C1 segment of cervical spinal cord (tissue), 14 donors: ENCODE measurements at regions not wholly inside any gene's neighbourhood (a gene's known extent, or its start where the extent isn't known, plus 50 kb on each side); places are given as distances from the start of the nearest gene placed in this dataset.

Source experiments
- DNase-seq, 14 donors: peaks; one replicate each; lab custom pipeline; 2025; lab: John Stamatoyannopoulos, UW

GRCh38 chr12:87930033-87930432 is 99.2 kb downstream of the C12orf50 start:
- DNase-seq = no peak

GRCh38 chr12:87929346-87929745 is 99.9 kb downstream of the C12orf50 start:
- DNase-seq = no peak

DNA sequence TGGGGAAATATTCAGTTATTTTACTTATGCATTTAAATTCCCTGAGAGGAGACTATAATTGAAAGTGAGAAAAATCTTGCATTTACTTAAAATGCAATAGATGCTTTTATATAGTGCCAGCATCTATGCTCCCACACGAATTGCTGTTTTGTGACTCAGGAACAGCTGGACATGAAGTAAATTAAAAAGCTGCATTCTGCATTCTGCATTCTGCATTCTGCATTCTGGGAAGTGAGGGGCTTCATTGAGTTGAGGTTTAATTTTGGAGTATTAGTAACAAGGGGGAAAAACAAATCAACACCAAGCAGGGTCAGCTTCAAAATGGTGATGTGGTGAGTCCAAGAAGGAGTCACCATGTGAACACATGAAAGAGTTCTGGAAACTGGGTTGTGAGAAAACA is 101.2 kb downstream of the C12orf50 start:
- DNase-seq = no peak

- no peak for DNase-seq
These were observed 104.2 kb downstream of the C12orf50 start for GRCh38 chr12:87925021-87925420.

GRCh38 chr12:87924149-87924548 is 105.1 kb downstream of the C12orf50 start:
- no peak for DNase-seq

DNA sequence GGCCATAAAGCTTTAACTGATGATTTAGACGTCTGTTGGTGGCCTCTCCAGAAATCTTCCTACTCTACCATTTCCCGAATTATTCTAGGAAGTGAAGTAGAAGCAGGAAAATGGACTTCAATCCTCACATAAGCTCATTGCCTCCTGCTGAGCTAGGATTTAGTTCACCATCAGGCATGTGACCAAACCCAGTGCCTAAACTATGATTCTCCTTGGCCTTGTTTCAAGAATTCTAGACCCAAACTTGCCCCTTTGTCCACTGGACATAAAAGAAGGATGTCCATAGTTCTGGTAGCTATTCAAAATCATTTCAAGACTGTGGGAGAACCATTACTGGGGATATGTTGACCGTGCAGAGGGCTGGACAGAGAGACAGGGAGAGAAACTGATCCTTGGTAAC is 105.8 kb downstream of the C12orf50 start:
- DNase-seq = no peak

DNA sequence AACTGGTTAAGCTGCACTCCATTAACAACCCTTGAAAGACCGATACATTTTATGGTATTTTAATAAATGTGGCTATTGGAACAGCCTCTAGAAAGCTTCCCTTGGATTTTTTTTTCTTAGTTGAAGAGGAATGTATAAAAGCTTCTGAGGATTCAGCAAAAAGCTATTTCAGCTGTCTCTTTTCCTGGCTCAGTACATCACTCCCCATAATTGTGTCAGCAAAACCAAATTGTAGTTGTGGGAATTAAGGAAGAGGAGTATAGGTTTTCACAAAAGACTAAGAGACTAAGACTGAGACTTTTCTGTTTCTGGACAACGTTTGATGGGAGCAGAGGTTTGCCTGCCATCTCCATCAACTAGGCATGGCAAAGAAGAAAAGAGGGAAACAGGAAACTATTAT is 106.5 kb downstream of the C12orf50 start:
- DNase-seq = no peak

DNA sequence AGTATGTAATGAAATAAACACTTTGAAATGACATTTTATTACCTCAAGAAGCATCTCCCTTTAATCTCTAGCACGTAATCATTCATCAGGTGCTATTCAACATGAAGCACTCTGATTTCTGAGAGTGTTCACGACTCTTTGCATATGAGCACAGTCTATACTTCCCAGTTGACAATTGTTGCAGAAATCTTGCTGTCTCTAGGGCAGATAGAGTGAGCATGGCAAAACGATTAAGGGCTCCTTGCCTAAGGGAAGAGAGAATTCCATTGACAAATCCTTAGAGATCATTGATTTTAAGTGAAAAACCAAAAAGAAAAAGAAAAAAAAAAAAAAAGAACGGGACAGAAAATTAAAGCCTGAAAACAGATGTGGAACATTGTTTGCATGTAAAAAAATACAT is 107.6 kb downstream of the C12orf50 start:
- DNase-seq = no peak

DNA sequence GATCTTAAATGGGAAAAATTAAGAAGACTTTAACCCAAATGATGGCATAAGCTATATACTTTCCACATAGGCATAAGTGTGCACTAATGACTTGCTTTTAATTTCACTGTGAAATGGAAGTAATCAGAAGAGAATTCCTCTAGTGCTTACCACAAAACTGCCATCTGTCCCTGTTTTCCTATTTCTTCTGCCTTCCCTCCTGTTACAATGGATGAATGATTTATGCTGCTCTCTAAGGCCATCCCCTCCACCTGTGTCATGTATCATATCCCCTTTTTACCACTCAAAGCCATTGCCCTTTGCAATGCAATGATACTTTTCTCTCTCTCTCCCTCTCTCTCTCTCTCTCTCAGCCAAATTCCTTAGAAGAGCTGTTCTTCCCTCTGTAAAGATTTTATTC is 109.1 kb downstream of the C12orf50 start:
- DNase-seq = no peak

DNA sequence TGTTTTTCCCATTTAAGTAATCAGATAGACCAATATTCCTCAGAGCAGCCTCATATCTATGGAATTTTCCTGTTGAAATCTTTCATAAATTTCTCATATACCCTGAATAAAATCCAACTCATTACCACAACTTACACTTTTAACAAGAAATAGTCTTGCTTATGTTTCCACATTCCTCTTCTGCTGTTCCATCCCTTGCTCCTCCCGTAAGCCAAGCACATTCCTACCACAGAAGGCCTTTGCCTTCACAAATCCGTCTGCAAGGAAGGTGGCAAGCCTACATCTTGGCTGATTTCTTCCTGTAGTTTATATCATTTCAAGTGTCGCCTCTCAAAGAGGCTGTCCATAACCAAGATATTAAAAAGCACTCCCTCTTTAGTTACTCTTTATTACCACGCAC is 127.7 kb downstream of the C12orf50 start:
- DNase-seq = no peak

- no peak for DNase-seq
These were observed 131.5 kb downstream of the C12orf50 start for GRCh38 chr12:87897662-87898061.

- DNase-seq = no peak
These were observed 145.4 kb downstream of the C12orf50 start for GRCh38 chr12:87883806-87884205.

- DNase-seq = no peak
These were observed 150.1 kb downstream of the C12orf50 start for GRCh38 chr12:87879141-87879540.

DNA sequence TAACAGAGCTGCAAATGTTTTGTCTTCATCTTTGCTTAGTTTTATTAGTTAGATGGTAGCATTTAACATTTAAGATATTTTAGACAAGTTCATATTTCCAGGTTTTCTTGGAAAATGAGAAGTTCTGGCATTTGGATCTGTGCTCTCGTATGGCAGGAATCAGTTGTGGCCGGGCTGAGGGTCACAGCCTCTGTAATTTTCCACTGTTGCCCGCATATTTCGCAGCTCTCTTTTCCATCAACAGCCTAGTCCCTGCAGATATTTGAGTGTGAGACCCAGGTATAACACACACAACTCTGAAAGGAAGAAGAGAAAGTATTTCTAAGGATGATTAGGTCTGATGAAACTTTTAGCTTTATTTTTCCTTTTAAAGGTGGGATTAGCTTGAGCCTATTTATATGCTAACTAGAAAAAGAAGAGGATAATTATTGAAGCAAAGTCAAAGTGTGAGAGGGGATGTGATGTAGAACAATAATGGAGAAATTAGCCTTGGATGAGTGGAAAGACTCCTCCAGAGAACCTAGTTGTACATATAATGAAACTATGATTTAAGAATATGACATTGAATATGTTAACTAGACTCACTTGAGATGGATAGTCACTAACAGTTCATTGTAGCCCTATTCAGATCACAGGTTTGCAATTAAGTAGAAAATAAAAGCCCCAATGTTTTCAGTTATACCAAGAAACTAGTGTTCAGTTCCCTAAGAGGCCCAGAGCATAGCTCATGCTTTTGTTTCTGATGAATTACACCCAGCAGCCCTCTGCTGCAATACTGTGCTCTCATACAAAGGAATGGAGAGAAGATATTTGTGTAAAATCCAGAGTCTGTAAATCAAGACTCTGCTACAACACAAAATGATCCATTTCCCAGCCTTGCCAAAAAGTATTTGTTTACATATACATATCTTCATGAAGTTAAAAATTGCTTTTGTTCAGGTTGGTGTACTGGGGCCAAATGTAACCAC is 158.4 kb downstream of the C12orf50 start:
- DNase-seq = no peak

DNA sequence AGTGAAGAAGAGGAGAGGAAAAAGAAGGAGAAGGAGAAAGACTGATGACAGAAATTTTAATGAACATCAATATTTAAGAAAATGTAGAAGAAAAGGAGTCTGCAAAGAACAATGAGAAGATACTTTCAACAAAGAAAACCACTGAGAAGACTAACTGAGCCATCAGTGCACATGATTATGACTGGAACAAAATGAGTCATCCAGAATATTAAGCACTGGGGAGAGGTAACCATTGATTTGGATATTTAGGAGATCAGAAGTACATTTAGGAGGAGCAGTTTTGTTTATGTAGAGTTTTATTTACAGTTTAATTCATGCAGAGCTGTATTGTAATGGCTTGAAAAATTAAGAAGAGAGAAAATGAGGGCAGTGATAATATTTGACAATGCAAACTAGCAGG is 159.1 kb downstream of the C12orf50 start:
- no peak for DNase-seq

- no peak for DNase-seq
These were observed 162.5 kb downstream of the C12orf50 start for GRCh38 chr12:87866578-87867292.

- DNase-seq = no peak
These were observed 167.4 kb downstream of the C12orf50 start for GRCh38 chr12:87861791-87862190.

GRCh38 chr12:87853448-87854003 is 175.7 kb downstream of the C12orf50 start:
- no peak for DNase-seq

- DNase-seq = no peak
These were observed 180.1 kb downstream of the C12orf50 start for GRCh38 chr12:87849074-87849473.

DNA sequence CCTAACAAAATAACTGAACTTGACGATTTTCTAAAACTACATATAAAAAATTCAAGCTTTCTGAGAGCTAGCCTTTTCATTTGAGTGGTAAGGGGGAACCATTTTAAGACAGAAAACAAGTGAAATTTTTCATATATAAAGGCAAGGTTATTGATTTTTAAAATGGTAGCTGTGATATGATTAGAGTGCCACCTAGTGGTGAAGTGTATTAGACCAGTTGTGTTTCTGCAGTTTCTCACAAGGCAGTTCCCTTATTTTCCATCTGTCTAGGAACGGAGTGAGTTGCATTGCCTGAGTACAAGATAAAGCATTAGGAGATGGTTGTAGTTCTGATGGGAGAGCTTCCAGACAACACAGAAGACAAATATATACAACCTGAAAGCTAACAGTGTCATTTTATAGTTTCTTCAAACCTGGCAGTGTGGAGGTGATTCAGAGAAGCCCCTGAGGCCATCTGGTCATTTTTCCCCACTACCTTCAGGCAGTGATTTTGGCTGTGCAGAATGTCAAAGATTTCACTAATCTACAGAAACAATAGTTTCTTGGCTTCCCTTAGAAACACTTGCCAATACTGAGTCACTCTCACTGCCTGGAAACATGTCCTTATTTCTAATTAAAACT is 180.8 kb downstream of the C12orf50 start:
- DNase-seq = peak in 1 of 14 donors; percentile 3

- DNase-seq = no peak
These were observed 182.1 kb downstream of the C12orf50 start for GRCh38 chr12:87847147-87847546.

DNA sequence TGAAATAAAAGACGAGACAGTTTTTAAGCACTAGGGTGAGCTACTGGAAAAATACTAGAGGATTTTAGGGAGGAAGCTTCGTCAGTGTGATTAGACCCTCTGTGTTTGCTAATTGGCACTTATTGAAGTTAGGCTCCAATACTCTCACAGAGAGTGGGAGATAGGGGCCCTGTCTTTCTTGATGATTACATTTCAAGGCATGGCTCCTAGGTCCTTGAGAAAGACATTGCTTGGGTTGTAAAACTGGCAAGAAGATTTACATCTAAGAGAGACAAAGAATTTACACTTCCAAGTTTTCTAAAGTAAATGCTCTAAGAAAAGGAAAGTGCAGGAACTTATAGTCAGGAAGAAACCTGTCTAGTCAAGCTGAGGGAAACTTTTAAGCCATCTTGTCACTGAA is 183.2 kb downstream of the C12orf50 start:
- DNase-seq = no peak
